Liver (tissue), 3 donors: ENCODE measurements at regions not wholly inside any gene's neighbourhood (a gene's known extent, or its start where the extent isn't known, plus 50 kb on each side); places are given as distances from the start of the nearest gene placed in this dataset.

ENCODE experiments used
- CTCF ChIP-seq: fragments of 150-350 bp; IDR thresholded peaks from 2 replicates; pipeline ENCODE4 v1.5.1; 2017; ENCODE audit warnings: improper control_type of control experiment, low read depth, low read length; ENCODE audit not compliant: missing input control
- GABPA ChIP-seq, 2 donors: IDR thresholded peaks in 1 of 2; conservative IDR thresholded peaks in 1 of 2; 2 replicates each; pipeline ENCODE4 v1.6.1; 2016; ENCODE audit warnings: antibody characterized with exemption in 2 of 2, mild to moderate bottlenecking in 1 of 2, moderate library complexity in 1 of 2
- HNF4A ChIP-seq, 2 donors: conservative IDR thresholded peaks; 2 replicates each; pipeline ENCODE4 v1.6.1; 2016; ENCODE audit warnings: antibody characterized with exemption in 2 of 2, mild to moderate bottlenecking in 2 of 2
- JUND ChIP-seq, 2 donors: IDR thresholded peaks; 2 replicates each; pipeline ENCODE4 v1.6.1; 2016; ENCODE audit warnings: antibody characterized with exemption in 2 of 2
- MAX ChIP-seq: IDR thresholded peaks from 2 replicates; pipeline ENCODE4 v1.6.1; 2016; ENCODE audit warnings: antibody characterized with exemption
- REST ChIP-seq: IDR thresholded peaks from 2 replicates; pipeline ENCODE4 v1.6.1; 2016; ENCODE audit warnings: antibody characterized with exemption, mild to moderate bottlenecking
- TAF1 ChIP-seq: conservative IDR thresholded peaks from 2 replicates; pipeline ENCODE4 v1.6.1; 2016; ENCODE audit warnings: antibody characterized with exemption, mild to moderate bottlenecking
- YY1 ChIP-seq: IDR thresholded peaks from 2 replicates; pipeline ENCODE4 v1.6.1; 2016; ENCODE audit warnings: antibody characterized with exemption, mild to moderate bottlenecking
- donor health status: healthy.
- donor health status: healthy.

- TF ChIP-seq MAX = no peak
- no peak for TF ChIP-seq CTCF
- TF ChIP-seq TAF1 = no peak
- TF ChIP-seq YY1 = no peak
- TF ChIP-seq REST = no peak
- TF ChIP-seq HNF4A (conservative IDR thresholded peaks at IDR 0.05) = no peak
- no peak for TF ChIP-seq GABPA (IDR thresholded peaks at IDR 0.05 in 1 of 2, conservative IDR thresholded peaks at IDR 0.05 in 1 of 2)
- TF ChIP-seq JUND (IDR thresholded peaks at IDR 0.05) = no peak
Observed at GRCh38 chr4:89539374-89539773, 231.8 kb upstream of the GPRIN3 start.
